GM19035 (cell line): ENCODE measurements at regions not wholly inside any gene's neighbourhood (a gene's known extent, or its start where the extent isn't known, plus 50 kb on each side); places are given as distances from the start of the nearest gene placed in this dataset.
"Not testable (repeated sequence)": the region's sequence is repeated elsewhere in the genome, so short reads cannot be mapped to it uniquely, and the experiment has no call there.

Experiments
- ATAC-seq: cut with Tn5 transposase; IDR thresholded peaks from one replicate; pipeline ENCODE4 v1.9.1; 2021; ENCODE audit not compliant: unreplicated experiment

- no peak for ATAC-seq
Observed at GRCh38 chr4:170231377-170231776, 141.6 kb upstream of the AADAT start.

- ATAC-seq: no peak
Observed at GRCh38 chr4:170230242-170230641, 140.5 kb upstream of the AADAT start.

GRCh38 chr4:170229006-170229405 lies 139.2 kb upstream of the AADAT start:
- no peak for ATAC-seq

GRCh38 chr4:170227928-170228327 lies 138.2 kb upstream of the AADAT start:
- ATAC-seq: no peak

- no peak for ATAC-seq
Observed at GRCh38 chr4:170226288-170226687, 136.5 kb upstream of the AADAT start.

- ATAC-seq: no peak
Observed at GRCh38 chr4:170214731-170215130, 125.0 kb upstream of the AADAT start.

GRCh38 chr4:170214101-170214500 lies 124.3 kb upstream of the AADAT start:
- ATAC-seq: no peak

GRCh38 chr4:170202721-170203120 lies 113.0 kb upstream of the AADAT start:
- no peak for ATAC-seq

- no peak for ATAC-seq
Observed at GRCh38 chr4:170198747-170199146, 109.0 kb upstream of the AADAT start.

GRCh38 chr4:170194794-170195193 lies 105.0 kb upstream of the AADAT start:
- not testable (repeated sequence) for ATAC-seq

- ATAC-seq: no peak
Observed at GRCh38 chr4:170193496-170193895, 103.7 kb upstream of the AADAT start.

GRCh38 chr4:170190265-170190664 lies 100.5 kb upstream of the AADAT start:
- ATAC-seq: no peak

GRCh38 chr4:170170861-170171260 lies 81.1 kb upstream of the AADAT start:
- ATAC-seq: no peak

GRCh38 chr4:170169699-170170098 lies 79.9 kb upstream of the AADAT start:
- no peak for ATAC-seq

- ATAC-seq: no peak
Observed at GRCh38 chr4:170167678-170168077, 77.9 kb upstream of the AADAT start.

- ATAC-seq: not testable (repeated sequence)
Observed at GRCh38 chr4:170166193-170166592, 76.4 kb upstream of the AADAT start.

- no peak for ATAC-seq
Observed at GRCh38 chr4:170162416-170162815, 72.7 kb upstream of the AADAT start.

GRCh38 chr4:170157670-170158069 lies 67.9 kb upstream of the AADAT start:
- ATAC-seq: no peak

GRCh38 chr4:170145120-170145519 lies 55.4 kb upstream of the AADAT start:
- ATAC-seq: no peak

- no peak for ATAC-seq
Observed at GRCh38 chr4:170139764-170140163, 50.0 kb upstream of the AADAT start.
